Anterior cingulate cortex (tissue), 58 donors: ENCODE measurements at regions not wholly inside any gene's neighbourhood (a gene's known extent, or its start where the extent isn't known, plus 50 kb on each side); places are given as distances from the start of the nearest gene placed in this dataset.
A peak's percentile ranks its signal among the peaks of the same experiment; 100 is the strongest.

Source experiments
- DNase-seq, 58 donors: peaks; one replicate each; lab custom pipeline; 2025; lab: John Stamatoyannopoulos, UW

DNA sequence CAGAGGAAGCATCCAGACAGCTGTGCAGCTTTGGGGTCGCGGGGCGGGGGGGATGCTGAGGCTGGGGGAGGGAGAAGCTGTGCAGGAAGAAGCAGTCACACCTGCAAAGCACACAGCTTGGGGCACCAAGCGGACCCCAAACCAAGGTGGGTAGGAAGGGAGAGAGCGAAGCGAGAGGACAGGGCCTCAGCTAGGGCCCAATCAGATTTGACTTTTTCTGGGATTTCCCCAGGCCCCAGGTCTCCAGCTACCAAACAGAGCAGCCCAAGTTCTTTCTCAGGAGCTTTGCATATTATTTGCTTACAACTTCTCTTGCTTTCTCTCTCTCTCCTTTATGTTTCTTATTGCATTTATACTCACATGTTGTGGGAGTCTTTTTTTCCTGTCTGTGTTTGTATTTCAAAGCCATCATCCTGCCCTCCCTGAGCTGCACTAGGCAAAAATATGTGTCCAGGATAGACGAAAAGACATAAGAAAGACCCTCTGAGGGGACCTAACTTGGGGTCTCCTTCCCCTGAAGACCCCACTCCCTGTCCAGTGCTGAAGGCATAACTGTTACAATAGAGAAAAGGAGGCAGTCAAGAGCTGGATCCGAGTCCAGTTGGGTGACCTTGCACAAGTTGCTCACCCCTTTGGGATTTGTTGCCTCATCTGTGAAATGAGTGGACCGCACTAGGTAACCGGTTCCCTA lies 50.6 kb upstream of the SMNDC1 start:
- no peak for DNase-seq

DNA sequence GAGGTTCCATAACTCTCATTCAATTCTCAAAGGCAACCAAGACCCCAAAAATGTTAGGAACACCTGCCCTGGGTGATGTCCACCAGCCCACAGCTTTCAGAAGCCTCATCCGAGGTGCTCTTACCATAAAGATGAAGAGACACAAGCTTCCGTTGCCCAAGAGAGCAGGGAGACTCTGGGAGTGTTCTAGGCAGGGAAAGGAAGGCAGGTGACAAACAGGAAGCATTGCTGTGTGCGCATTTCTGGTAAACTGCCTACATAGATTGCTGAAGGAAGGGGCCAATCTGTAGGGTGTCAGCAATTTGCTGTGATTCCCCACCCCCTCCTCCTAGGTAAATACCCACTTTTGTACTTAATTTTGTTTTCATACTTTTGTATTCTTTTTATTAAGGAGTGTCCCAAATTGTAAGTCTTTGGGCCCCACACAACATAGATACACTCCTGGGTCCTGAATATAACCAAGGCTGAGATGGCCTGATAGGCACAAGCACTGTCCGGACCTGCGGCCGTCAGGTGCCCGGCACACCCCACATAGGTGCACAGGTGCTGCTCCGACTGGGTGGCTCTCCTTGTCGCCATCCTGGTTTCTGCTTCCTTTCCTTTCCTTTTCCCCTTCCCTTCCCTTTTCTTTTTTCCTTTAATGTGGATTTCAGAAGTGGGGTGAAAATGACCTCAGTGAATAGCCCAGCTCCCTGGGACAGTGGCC lies 51.4 kb upstream of the SMNDC1 start:
- no peak for DNase-seq

DNA sequence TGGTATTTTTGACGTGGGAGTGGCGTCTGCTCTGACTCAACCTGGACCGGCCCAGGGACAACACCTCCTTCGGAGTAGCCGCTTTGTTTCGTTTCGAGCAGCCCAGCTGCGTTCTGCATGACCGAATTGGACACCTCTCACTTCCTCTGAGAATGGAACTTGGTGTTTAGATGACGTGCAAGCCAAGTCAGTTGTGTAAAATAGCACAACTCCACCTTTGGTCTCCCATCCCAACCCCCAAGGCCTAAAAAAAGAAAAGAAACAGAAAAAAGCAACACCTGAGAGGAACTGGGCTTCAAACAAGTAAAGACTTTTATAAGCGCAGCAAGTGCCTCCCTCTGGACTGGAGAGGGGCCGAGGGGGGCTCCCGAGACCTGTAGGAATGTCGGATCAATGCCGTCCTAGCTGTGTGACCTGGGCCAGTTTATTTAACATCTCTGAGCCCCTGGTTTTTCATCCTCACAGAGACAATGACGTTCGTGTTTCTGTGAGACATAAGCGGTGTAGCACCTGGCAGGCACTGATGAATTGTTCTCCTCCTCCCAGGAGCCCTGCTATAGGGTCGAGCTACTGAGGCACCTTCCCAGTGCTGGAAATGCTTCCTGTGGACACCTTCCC lies 52.0 kb upstream of the SMNDC1 start:
- no peak for DNase-seq

DNA sequence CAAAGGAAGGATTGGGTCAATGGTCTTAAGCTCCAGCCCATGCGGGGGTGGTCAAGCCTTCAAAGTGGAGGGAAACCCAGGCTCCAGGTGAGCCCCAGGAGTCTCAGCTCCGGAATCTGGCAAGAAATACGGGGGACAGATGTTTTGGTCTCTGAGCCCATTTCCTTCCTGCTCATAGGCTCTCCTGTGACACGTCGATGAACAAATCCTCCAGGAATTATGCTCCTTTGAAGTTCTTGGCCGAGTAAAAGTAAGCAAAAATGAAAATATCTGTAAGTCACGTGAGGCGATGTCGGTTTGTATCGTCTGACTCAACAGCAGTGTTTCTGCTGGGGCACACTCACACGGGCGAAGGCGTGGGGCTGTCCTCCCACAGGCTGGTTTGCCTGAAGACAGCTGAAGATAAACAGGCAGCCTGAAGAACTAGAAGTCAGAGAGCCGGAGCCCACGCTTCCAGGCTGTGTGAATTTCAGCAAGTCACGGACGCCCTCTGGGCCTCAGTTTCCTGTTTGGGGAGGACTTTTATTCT lies 52.6 kb upstream of the SMNDC1 start:
- peak in 21 of 58 donors; percentile 6 to 62 (median 23) for DNase-seq

DNA sequence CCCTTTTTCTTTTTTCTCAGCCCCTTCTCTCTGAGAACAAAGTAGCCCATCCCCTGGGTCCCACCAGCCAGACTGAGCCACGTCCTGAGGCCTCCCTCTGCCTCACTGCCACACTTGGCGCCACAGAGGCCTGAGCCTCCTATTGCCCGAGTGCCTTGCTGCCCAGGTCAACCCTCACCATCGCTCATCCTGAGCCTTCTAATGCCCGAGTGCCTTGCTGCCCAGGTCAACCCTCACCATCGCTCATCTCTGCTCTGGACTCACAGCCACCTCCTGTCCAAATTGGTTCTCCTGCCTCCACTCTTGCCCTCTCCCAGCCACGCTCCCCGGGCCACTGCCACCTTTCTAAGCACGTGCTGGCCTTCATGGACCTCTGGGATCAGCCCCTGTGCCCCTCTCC lies 53.2 kb upstream of the SMNDC1 start:
- no peak for DNase-seq

DNA sequence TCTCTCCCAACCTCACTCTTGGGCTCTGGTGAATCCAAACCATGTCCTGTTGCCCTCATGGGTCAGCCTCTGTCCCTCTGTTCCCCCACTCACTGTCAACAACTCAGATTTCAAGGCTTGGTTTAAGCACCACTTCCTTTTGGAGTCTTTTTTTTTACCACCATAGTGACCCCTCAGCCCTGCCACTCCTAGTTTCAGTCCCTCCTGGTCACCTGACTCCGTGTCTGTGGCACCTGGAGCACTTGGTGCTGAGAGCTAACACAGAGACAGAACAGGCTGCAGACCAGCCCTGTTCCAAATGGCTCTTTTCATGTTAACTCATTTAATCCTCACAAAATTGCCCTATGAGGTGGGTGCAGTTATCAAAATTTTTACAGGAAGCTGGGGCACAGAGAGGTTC lies 53.6 kb upstream of the SMNDC1 start:
- no peak for DNase-seq

DNA sequence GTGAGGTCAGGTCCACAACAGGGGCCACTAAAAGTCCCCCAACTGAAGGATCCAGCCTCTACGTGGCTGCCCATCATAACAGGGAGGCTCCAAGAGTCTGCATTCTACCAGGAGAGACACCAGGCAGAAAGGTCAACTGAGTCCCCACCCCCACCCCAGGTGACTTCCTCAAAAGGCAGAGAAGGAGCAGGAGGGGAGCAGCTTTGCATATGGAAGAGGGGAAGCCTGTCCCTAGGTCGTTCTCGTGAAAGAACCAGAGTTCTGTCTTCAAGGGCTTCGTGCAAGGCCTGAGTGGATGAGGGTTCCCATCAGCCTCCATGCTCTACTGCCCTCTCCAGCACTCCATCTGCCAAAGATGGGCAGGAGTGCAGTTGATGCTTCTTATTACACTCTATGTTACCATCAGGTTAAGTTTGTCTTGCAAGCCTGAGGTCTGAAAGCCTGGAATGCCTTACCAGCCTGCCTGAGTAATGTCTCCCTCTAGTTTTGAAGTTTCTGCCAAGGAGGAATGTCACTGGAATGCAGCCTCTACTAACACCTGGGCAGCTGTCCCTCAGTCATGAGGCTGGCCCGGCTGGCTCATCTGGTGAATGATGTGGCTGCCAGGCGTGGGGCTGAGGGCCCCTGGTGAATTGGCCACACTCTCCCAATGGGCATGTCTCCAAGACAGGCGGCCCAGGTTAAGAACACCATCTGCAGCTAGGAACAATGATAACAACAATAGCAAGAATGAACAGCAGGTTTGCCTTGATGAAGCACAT lies 54.3 kb upstream of the SMNDC1 start:
- DNase-seq, result no peak

DNA sequence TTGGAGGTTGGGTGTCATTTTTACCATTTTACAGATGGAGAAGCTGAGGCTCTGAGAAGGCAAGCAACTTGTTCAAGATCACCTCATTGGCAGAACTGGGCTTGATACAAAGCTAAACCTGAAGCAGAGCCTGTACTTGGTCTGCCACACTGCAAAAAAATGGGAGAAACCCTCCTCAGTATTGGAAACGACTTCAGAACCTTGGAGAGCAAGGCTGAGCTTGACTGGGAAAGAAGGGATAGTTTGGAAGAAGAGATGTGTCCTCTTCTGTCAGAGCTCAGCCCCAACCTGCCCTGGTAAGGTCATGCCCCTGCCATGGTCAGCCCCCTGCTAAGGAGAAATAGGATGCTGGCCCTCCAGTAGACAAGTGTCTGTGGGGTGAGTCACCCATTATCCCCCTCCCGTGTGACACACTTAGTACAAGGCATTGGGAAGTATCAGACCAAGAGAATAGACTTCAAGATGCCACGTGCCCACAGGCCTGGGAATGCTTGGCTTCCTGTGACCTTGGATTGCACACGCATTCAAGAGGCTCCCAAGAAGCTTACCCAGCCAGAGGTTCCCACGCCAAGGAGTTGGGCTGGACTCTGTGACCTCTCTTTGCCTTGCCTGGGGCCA lies 56.2 kb upstream of the SMNDC1 start:
- no peak for DNase-seq

DNA sequence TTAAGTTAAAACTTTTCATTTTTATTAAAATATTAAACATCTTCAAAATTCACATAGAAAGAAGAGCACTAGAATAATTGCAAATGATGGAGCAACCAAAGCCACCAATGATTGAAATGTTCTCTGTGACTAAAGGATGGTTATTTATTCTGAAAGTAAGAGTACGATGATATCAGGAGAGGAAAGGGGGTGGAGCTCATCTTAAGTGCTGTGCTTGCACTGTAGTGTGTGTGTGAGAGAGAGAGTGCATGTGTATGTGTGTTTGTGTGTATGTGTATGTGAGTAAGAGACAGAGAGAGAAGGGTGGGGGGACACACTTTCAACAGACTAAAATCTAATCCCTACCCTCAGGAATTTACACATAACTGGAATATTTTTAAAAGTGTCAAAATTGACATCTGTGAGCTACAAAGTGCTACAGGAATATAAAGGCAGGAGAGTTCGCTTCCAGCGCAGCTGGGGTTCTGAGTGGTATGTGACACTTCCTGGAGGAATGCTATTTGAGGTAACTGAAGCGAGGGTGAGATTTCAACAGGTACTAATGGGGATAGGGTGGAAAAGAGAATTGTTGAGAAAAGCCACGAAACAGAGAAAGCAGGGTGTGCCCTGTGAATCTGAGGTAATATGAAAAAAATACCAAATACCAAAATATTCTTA lies 57.2 kb upstream of the SMNDC1 start:
- no peak for DNase-seq

DNA sequence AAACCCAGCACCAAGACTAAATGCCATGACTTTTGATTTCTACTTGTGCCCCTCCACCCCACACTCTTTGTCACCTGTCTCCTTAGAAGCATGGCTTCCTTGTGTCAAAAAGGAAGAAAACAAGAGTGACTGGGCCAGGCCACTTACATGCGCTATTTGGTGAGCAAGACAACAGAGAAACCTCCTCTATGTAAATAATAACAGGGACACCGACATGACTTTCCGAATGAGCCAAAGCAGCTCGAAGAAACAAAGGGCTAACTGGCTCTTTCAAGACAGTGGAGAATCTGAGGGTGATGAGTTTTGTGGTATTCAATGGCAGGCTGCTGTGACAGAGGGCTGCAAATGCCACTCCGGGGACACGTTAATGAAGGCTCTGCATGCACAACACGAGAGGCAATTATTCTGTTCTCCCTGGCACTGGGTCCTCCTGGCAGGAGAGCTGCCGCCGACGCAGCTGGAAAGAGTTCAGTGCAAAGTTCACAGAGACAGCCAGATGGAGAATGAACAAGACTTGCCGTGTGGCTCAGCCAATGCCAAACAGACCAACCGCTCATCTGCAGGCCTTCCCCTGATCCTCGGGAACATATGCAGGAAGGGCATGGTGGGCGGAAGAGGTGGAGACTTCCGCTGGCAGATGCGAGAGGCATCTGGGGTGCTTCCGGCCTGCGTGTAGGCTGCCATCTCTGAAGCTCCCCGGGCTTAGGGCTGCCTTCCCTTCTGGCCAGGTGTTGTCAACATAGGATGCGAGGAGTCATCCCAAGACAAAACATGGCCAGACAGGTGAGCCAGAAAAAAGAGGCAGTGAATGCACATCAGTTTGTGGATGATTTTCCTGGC lies 59.1 kb upstream of the SMNDC1 start:
- peak in 50 of 58 donors; percentile 11 to 74 (median 40) for DNase-seq

DNA sequence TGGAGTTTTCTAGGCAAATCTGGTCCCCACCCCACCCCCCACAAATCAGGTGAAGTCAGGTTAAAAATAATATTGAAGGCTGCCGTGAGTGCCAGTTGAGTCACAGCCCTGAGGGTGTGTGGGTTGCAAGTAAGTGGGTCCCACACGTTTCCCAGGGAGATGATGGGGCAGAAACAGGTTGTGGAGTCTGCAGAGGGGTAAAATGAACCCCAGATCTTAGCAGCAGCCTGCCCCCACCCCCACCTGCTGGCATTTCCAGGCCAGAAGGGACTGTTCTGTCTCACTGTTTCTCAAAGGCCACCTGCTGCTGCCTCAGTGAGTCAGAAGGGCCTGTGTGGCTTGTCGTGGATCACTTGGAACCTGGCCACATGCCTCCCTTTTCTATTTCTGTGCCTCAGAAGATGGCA lies 59.8 kb upstream of the SMNDC1 start:
- DNase-seq, result peak in 11 of 58 donors; percentile 4 to 44 (median 21)

DNA sequence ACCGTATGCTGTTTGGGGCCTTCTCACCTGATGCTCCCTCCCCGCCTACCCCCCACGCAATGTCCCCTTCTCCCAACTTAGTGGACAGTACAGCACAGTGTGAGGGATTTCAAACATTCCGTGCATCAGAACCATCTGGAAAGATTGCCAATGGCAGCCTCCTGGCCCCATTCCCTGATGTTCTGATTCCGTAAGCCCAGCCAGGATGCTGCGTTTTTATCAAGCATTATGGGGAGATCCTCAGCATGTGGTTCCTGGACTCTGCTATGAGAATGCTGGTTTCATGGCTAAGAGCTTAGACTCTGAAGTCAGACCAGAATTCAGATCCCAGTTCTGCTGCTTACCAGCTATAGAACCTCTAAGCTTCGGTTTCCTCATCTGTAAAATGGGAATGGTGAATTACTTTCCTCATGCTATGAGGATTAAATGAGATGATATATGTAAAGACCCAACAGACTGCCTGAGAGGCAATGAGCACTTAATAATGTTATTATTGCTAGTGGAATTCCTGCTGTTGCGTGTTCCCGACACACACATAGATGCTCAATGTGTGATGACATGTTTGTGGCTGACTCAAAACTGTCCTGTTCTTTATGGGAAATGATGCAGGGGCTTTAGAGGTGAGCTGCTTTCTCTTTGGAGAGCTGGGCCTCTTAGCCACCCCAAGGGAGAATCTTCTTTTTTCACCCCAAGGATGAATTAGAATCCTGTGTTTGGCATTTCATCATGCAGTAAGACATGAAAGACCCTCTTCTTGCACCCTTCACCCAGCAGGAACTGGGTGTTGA lies 60.8 kb upstream of the SMNDC1 start:
- no peak for DNase-seq

DNA sequence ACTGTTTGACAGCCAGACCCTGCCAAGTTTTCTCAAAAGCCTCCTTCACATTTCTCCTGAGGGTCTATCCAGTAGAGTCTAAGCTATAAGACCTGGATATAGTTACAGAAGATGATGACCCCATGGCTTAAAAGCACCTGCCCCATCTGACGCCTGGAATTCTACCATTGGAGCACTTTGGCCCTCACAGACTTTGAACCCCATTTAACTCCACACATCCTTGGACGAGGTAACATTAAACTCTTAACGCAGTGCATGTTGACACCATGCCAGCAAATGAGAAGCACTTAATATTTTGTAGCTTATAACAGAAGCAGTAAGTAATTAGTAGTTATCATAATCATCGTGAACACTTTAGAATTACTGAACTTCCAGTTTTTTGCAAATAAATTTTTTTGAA lies 61.9 kb upstream of the SMNDC1 start:
- DNase-seq, result no peak

DNA sequence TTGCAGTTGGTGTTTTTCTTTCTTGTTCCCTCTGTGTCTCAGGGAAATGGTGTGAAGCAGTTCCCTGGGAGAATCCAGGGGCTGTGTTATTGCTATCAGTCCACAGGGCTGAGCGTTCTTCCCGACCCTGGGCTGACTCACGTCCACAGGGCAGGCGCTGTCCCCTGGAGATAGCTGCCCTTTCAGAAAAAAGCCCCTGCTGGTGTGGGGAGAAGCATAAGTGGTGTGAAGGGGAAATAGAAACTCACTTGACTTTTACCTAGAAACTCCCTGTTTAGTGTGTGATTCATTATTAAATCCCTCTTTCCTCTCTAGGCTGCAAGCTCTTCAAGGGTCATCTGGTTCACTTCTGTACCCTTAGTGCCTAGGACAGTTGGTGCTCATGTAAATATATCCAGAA lies 63.3 kb upstream of the SMNDC1 start:
- no peak for DNase-seq

DNA sequence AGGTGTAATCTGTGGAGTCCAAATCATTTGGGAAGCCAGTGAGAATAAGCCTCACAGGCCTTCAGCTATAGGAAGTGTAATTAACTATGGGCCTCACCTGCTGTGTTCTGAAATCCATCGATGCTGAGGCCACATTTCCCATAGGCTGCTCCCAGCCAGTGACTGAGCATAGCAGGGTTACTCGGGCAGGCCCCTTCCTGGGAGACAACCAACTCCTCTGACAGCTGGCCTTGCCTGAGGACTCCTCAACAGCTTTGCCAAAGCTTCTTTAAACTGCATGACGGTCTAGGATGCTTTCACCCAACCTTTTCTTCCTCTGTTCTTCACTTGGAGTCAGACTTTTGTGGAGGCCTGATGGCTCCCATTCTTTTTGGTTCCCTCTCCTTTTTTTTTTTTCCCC lies 63.8 kb upstream of the SMNDC1 start:
- no peak for DNase-seq

DNA sequence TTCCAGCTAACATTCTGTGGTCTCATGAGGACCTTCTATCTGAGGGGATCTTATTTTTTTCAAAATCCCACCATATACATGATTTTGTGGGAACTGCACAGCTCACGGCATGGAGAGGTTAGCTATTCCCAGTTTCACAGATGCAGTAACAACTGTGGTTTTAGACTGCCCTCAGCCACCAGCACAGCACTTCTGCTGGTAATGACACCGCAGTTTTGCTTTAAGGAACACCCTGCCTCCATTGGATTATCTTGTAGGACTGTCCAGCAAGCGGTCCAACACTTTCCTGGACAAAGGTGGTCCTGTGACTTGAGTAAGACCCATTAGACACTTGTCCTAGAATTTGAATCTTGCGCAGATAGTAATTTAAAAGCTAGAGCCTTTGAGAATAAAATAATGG lies 65.3 kb upstream of the SMNDC1 start:
- DNase-seq, result no peak

DNA sequence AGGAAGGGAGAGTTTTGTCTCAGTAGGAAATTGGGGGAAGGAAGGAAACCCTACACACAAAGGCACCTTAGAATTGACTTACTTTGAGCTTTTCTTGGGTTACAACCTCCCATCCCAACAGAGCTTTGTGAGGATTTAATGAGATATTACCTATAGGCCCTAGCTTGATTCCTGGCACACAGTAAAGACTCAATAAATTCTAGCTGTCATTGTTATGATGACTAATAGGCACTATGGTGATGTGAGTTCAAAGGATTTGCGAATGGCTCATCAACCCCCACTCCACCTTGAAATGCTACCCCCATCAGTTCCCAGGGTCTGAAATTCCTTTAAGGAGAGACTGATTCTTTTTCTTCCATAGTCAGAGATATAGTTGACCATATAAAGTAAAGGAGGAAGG lies 67.9 kb upstream of the SMNDC1 start:
- DNase-seq, result no peak

DNA sequence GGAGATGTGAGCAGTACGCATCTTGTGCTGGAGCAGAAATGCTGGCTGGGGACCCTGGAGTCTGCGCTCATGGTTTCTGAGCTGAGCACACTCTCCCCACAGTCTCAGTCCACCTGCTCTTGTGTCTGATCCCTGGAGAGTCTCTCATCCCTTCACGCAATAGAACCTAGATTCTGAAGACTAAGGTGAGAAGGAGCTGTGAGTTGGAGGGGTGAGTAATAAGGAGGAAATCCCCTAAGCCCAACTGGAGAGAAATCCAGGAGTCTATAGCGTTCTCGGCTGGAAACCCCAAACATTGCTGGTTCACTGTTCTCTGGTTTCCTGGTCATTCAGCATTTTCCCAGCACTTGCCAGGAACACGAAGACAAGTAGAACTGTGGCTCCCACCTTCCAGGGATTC lies 68.3 kb upstream of the SMNDC1 start:
- no peak for DNase-seq
